ENCODE measurements at regions not wholly inside any gene's neighbourhood (a gene's known extent, or its start where the extent isn't known, plus 50 kb on each side); places are given as distances from the start of the nearest gene placed in this dataset.
A peak's percentile ranks its signal among the peaks of the same experiment; 100 is the strongest.
"Not testable (repeated sequence)": the region's sequence is repeated elsewhere in the genome, so short reads cannot be mapped to it uniquely, and the experiment has no call there.

- peak overlapping the region; percentile 42 to 75 for H3K27ac Mint-ChIP-seq
- ATAC-seq (peak; percentile 85 to 86), DNase-seq (ENCODE audit: low spot score in 2 of 2) (no peak)
- H3K36me3 Mint-ChIP-seq, result no peaks in the 10 kb centered on the region
- H3K9me3 Mint-ChIP-seq, result no peaks in the 10 kb centered on the region
Measured at GRCh38 chr7:101754424-101755159, 62.8 kb upstream of the CUX1 start.

GRCh38 chr7:101757879-101758278, 59.5 kb upstream of the CUX1 start:
- DNase-seq (ENCODE audit: low spot score in 2 of 2), result no peak
- Mint-ChIP-seq H3K36me3 (no peaks in the 10 kb centered on the region), H3K27ac (no peak overlapping the region), H3K9me3 (no peaks in the 10 kb centered on the region)
- ATAC-seq, result no peak

GRCh38 chr7:101758519-101758918, 58.9 kb upstream of the CUX1 start:
- not testable (repeated sequence) for H3K27ac Mint-ChIP-seq; ATAC-seq; H3K9me3 Mint-ChIP-seq; DNase-seq (ENCODE audit: low spot score in 2 of 2); H3K36me3 Mint-ChIP-seq

- Mint-ChIP-seq H3K36me3 (no peaks in the 10 kb centered on the region), H3K27ac (peak overlapping the region in 1 of 2 donors; percentile 37), H3K9me3 (no peaks in the 10 kb centered on the region)
- ATAC-seq (no peak), DNase-seq (ENCODE audit: low spot score in 2 of 2) (no peak)
Measured at GRCh38 chr7:101764221-101764620, 53.2 kb upstream of the CUX1 start.

GRCh38 chr7:101767544-101767943, 49.9 kb upstream of the CUX1 start:
- ATAC-seq (no peak), DNase-seq (ENCODE audit: low spot score in 2 of 2) (no peak)
- Mint-ChIP-seq H3K36me3 (no peaks in the 10 kb centered on the region), H3K9me3 (no peaks in the 10 kb centered on the region), H3K27ac (no peak overlapping the region)
